C1 segment of cervical spinal cord (tissue), 14 donors: ENCODE measurements at regions not wholly inside any gene's neighbourhood (a gene's known extent, or its start where the extent isn't known, plus 50 kb on each side); places are given as distances from the start of the nearest gene placed in this dataset.
A peak's percentile ranks its signal among the peaks of the same experiment; 100 is the strongest.

Experiments
- DNase-seq, 14 donors: peaks; one replicate each; lab custom pipeline; 2025; lab: John Stamatoyannopoulos, UW

- DNase-seq = no peak
These were observed 282.1 kb downstream of the TPBG start for GRCh38 chr6:82645536-82646230.

DNA sequence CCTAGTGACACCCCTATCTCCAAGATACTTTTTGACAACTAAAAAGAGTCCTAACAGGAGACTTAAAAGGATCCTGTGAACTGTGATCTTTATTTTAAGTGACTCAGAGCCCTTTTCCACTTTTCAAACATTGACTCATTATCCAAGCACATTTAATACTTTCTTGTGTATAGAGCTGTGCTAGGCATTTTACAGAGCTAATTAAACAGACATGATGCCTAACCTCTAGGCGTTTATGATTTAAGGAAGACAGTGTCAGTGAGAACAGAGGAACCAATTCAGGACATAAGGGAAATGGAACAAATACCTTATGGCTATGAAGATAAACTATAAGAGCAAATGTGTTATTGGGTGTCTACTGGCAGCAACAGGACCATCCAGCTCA lies 282.6 kb downstream of the TPBG start:
- no peak for DNase-seq

DNA sequence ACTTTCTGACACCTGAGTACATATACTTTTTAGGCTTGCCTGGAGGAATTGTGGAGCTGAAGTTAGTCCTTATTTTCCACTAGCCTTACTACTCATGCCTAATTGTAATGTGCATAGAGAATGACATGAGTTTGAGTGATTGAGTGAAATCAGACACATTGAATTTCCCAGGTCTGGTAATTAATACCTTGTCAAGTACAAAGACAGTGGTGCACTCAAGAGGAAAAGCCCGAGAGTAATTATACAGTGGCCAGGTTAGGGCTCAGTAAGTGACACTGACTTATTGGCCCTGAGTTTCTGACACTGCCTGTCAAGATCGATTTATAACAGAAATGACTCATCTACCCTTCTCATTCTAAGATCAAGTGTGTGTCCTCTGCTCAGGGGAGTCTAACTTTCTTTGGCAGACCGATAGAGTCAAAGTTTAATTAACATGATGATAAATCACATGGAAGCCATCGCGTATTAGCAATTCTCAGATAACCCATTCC lies 288.3 kb downstream of the TPBG start:
- no peak for DNase-seq

- no peak for DNase-seq
These were observed 315.6 kb downstream of the TPBG start for GRCh38 chr6:82679232-82679631.

DNA sequence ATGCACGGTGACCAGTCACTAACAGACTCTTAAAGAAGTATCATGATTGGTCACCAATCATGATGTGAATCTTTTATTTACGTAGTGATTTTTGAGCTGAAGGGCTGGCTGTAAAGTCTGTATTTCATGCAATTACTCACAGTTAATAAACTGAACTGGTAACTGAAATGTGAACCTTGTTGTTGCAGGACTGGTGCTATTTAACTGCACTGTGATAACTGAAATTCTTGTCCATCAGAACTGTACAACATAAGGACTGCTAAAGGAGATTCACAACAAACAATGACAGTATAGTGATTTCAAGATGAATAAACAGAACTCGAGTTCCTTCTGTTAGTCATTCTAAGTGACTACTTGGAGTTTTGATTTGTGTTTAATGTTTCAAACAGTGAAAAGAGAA lies 316.6 kb downstream of the TPBG start:
- no peak for DNase-seq

DNA sequence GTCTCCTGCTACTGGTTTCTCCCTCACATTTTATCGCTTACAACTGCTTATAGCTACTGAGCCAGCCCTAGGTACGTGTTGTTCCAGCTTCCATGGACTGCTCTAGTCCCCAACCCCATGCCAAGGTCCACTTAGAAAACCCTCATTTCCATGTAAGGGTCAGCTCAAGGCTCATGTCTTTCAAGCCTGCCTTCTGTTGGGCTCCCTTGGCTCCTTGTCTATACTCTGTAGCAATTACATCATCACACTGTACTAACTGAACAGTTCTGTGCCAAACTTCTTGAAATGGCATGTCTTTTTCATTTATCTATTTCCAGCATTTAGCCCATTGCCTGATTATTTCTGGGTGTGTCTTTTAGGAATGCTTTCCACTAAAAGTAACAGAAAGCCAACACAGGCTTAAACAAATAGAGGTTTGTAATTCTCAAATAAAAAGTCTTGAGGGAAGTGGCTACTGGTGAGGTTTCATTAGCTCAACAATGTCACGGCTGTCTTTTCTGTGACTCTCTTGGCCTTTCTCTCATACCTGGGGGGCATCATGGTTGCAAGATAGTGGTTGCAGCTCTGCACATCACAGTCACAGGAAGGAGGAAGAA lies 317.6 kb downstream of the TPBG start:
- no peak for DNase-seq

GRCh38 chr6:82686719-82687118 lies 323.1 kb downstream of the TPBG start:
- no peak for DNase-seq

DNA sequence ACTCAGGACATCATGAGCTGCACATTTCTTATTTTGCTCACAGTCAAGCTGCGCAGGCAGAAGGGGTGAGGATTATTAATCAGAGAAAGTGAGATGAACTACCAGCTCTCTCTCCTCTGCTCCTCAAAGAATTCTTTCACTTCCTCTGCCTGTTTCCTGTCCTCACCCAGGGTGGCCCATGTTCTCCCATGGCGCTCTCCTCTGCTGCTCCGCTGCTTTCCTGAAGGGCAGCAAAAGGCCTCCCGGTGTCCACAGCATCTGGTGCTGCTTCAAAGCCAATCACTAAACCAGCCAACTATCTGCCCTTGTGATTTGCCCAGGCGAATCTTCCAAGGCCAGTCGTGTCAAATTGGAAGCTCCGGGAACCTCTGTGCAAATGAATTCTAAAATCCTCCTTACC lies 324.2 kb downstream of the TPBG start:
- no peak for DNase-seq

DNA sequence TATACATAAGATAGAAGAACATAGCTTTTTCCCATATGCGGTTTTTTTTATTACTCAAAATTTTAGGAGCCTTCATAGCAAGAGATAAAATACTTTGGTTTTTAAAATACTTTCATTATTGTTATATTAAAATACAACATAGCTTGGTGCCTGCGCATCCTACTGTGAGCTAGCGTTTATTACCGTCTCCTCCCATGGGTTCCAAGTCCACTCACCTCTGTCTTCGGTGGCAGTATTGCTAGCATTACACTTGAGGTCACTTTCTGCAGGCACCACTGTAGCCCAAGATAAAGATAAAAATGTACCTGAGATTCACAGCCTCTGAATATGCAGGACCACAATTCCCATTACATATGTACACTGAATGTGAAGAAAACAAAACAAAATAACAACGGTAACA lies 326.7 kb downstream of the TPBG start:
- no peak for DNase-seq

- DNase-seq = no peak
These were observed 328.4 kb downstream of the TPBG start for GRCh38 chr6:82691997-82692396.

DNA sequence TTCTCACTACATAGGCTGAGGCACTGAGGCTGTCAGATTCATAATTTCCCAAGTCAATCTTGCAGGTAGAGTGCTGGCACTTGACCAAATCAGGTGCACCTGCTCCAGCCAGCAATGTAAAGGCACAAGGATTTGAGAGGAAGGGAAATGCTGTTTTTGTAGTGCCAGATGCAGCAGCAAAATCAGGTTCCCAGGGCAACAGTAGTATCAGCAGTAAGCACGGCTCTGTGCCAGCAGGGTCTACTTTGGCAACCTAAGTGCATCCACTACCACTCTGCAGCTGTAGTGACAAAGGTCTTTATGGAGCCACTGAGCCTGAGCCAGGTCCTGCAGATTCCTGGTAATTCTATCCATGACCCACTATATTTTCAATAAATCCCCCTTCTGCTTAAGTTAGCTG lies 329.5 kb downstream of the TPBG start:
- DNase-seq = no peak

GRCh38 chr6:82701341-82701740 lies 337.7 kb downstream of the TPBG start:
- no peak for DNase-seq

DNA sequence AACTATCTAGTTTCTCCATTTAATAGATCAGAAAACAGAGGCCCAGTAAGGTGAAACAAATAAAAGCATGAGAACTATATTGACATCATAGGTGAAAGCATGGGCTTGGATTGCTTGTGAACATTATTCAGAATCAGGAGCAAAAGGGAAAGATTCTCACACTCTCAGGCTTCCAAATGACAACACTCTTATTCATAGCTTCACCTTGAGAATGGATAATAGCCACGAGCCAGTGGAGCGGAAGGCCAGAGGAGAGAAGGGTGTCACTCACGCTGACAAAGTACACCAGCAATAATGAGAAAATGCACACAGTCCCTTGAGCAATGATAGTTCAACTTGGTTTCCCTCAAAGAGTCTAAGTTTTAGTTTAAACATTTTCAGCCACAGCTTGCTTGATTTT lies 339.0 kb downstream of the TPBG start:
- DNase-seq = no peak

- no peak for DNase-seq
These were observed 339.6 kb downstream of the TPBG start for GRCh38 chr6:82703230-82703629.

DNA sequence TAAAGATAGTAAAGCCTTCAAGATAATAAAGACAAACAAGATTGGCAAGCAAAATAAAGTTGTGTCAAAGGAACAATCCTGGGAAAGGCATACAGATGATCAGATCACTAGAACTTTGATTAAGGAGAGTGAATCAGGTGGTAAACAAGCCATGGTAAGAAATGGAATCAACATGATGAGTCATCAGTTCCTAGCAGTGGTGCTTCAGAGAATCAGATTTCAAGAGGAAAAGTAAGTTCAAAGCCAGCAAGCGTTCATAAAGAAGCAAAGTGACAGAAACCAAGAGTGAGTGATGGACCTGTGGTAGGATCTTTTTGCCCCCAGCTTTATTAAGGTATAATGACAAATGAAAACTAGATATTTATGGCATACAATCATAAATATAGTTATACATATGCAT lies 340.4 kb downstream of the TPBG start:
- no peak for DNase-seq

- DNase-seq = no peak
These were observed 342.0 kb downstream of the TPBG start for GRCh38 chr6:82705579-82705978.

DNA sequence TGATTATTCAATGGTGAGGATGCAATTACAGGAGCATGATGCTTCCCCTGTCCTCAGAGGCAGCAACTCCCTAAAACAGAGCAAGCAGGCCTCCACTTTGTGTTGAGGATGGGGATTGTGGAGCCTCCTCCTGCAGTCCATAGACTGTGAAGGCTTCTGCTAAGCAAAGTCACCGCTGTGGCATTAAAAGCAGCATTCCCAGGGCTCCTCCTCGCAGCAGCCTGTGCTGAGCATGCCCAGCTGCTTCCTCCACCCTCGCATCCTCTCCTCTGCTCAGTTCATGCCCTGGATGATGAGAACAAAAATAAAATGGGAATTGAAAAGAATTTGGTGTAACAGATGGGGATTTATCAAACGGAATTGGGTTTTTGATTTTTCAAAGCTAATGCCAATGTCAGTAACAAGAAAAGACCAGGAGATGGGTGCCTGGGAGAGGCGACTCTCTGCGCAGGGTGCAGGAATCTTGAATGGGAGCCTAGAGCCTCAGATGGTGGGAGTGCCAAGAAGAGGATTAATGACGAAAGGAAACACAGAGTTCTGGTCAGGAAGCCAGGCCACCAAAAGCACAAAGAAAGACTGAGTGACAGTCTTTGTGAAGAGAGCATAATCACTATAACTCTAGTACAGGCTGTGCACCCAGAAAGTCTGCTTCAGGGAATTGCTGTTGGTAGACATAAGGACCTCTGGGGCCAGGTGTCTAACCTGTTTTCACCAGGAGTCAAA lies 347.6 kb downstream of the TPBG start:
- peak in 10 of 14 donors; percentile 4 to 69 (median 44) for DNase-seq

GRCh38 chr6:82711971-82712370 lies 348.4 kb downstream of the TPBG start:
- DNase-seq = peak in 8 of 14 donors; percentile 12 to 69 (median 40)

DNA sequence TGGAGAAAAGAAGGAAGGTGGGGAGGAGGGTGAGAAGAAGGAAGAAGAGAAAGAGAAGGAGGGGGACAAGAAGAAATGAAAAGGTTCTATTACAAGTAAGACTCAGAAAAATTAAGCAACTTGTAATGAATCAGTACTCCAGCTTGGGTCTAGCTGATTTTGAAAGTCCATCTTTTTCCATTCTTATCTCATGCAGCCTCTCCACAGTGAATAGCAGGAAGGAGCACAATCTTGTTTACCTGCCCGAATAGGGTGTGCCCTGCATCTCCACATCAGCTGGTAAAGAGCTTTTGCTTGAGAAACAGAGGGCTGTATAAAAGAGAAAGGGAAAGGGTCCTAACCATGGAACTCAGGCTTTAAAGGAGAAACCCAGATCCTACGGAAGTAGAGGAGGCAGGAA lies 348.8 kb downstream of the TPBG start:
- DNase-seq = no peak

DNA sequence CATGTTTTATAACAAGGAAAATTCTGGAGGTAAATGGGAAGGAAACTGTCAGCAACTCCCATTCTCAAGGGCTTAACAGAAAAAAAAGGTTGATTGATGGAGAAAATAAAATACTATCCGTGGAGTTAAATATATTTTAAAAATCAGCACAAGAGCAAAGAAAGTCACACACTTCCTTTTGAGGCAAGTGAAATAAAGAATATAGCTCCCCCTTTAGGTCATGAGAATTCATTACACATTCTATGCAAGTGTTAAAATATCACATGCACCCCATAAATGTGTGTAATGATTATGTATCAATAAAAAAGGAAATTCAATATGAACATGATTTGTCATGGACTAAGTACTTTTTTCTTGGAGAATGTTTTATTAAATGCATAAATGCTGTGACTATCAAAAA lies 349.2 kb downstream of the TPBG start:
- no peak for DNase-seq

GRCh38 chr6:82720992-82721391 lies 344.6 kb downstream of the UBE3D start:
- no peak for DNase-seq

DNA sequence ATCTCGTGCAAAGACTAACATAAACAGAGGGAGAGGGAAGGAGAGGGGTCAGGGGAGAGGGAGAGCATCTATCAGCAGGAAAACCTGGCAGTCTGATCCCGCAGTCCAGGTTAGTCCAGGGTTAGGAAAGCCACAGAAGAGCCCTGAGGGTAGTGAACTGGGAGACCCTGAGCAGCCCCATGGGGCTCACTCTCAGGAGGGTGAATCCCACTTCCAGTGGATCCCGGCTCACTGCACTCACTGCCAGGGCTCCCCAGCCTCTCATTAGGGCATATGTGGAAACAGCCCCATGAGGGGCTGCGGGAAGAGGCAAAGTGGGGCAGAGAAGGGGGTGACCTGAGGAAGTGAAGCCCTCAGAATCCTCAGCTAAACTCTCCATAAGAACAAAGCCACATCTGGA lies 329.9 kb downstream of the UBE3D start:
- DNase-seq = no peak

DNA sequence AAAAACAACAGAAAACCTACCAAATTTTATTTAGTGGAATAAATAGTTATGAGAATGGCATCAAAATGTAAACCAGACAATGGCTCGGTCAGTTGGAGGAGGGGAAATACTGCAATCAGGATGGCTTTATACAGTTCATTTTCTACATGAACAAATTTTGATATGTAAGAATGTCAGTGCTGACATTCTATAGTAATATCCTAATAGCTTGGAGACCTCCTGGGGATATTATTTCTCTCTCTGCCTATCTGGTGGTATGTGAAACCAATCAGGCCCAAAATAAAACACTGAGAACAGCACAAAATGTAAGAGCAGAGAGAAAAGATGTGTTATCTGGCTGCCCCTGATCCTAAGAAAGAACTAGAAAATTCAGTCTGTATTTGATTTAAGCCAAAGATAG lies 327.7 kb downstream of the UBE3D start:
- DNase-seq = no peak
